Parathyroid adenoma (tissue), 2 donors: ENCODE measurements at regions not wholly inside any gene's neighbourhood (a gene's known extent, or its start where the extent isn't known, plus 50 kb on each side); places are given as distances from the start of the nearest gene placed in this dataset.

Experiments
- H2AFZ ChIP-seq: fragments of 300-600 bp; sonication (generic); one replicate; pipeline ENCODE4 v1.7.0; 2017; ENCODE audit warnings: antibody characterized with exemption, mild to moderate bottlenecking
- H3K27ac ChIP-seq: fragments of 300-600 bp; sonication (generic); one replicate; pipeline ENCODE4 v1.7.0; 2017
- H3K27me3 ChIP-seq: fragments of 300-600 bp; sonication (generic); one replicate; pipeline ENCODE4 v1.7.0; 2017; ENCODE audit warnings: low read length; ENCODE audit not compliant: control insufficient read depth, insufficient read depth
- H3K36me3 ChIP-seq: fragments of 300-600 bp; sonication (generic); one replicate; pipeline ENCODE4 v1.7.0; 2017; ENCODE audit warnings: low read length; ENCODE audit not compliant: control insufficient read depth, insufficient read depth
- H3K4me1 ChIP-seq: fragments of 300-600 bp; sonication (generic); one replicate; pipeline ENCODE4 v1.7.0; 2017; ENCODE audit warnings: control low read depth
- H3K4me2 ChIP-seq: fragments of 300-600 bp; sonication (generic); one replicate; pipeline ENCODE4 v1.7.0; 2017; ENCODE audit warnings: low read length
- H3K4me3 ChIP-seq: fragments of 300-600 bp; sonication (generic); one replicate; pipeline ENCODE4 v1.7.0; 2017; ENCODE audit warnings: low read depth, low read length
- H3K79me2 ChIP-seq: fragments of 300-600 bp; sonication (generic); one replicate; pipeline ENCODE4 v1.7.0; 2017; ENCODE audit warnings: control low read depth
- H3K9ac ChIP-seq: fragments of 300-600 bp; sonication (generic); one replicate; pipeline ENCODE4 v1.7.0; 2017; ENCODE audit warnings: mild to moderate bottlenecking
- H3K9me3 ChIP-seq: fragments of 300-600 bp; sonication (generic); one replicate; pipeline ENCODE4 v1.7.0; 2017; ENCODE audit warnings: low read length; ENCODE audit not compliant: control insufficient read depth
- CTCF ChIP-seq: fragments of 300-600 bp; sonication (generic); IDR thresholded peaks from one replicate; pipeline ENCODE4 v1.7.0; 2017; ENCODE audit warnings: antibody characterized with exemption, mild to moderate bottlenecking
- donor health status: primary hyperparathyroidism.

GRCh38 chr6:28707387-28708282 is 182.0 kb downstream of the GPX5 start:
- no peak for TF ChIP-seq CTCF
- Histone ChIP-seq H2AFZ (no peak overlapping the region), H3K4me2 (no peak overlapping the region), H3K9me3 (no peaks in the 10 kb centered on the region), H3K27ac (no peak overlapping the region), H3K9ac (no peak overlapping the region), H3K79me2 (no peaks in the 10 kb centered on the region), H3K4me3 (no peak overlapping the region), H3K27me3 (no peaks in the 10 kb centered on the region), H3K36me3 (no peaks in the 10 kb centered on the region), H3K4me1 (no peaks in the 10 kb centered on the region)

DNA sequence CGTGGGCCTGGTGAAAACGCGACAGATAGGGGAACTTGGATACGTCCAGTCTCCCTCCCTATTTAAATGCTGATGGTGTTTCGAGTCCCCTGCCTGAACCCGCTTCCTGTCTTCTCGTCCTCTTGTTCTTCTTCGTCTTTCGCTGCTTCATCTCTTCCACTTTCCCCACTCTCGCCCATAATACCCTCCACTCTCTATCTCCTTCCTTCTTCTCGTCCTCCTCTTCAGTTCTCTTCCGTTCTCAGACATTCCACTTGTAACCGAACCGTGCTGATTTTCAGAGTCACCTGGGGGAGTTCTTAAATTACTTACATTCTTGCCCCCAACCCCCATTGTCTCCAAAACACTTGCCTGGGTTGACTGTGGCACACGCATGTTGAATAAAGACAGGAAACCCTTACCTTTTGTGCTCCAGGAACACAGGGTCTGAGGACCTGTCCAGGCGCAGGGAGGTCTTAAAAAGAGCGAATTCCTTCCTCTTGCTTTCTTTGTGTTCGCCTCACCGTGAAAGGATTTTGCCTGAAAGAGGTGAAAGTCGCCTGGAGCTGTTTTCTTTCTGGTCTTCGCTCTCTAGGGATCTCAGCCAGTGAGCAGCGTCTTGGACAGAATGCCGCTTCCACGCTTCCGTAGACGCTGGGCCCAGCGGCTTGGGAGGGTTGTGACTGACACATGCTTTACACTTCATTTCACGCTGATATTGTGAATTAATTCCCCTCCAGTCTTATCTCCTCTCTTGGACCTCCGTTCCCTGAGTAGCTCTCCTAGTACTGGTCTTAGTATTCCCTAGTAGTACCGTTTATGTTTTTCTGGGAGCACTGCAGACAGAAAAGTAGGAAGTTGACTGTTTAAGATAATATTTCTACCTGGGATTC is 184.0 kb downstream of the GPX5 start:
- no peaks in the 10 kb centered on the region for H3K27me3 ChIP-seq
- no peak overlapping the region for H3K27ac ChIP-seq
- H3K4me1 ChIP-seq: no peaks in the 10 kb centered on the region
- no peaks in the 10 kb centered on the region for H3K36me3 ChIP-seq
- no peak overlapping the region for H3K4me3 ChIP-seq
- no peaks in the 10 kb centered on the region for H3K9me3 ChIP-seq
- TF ChIP-seq CTCF: no peak
- H3K4me2 ChIP-seq: no peak overlapping the region
- no peaks in the 10 kb centered on the region for H3K79me2 ChIP-seq
- peak overlapping the region; percentile 41 for H2AFZ ChIP-seq
- H3K9ac ChIP-seq: no peak overlapping the region

- Histone ChIP-seq H3K79me2 (no peaks in the 10 kb centered on the region), H3K4me3 (no peak overlapping the region), H3K27ac (no peak overlapping the region), H3K36me3 (no peaks in the 10 kb centered on the region), H3K9me3 (no peaks in the 10 kb centered on the region), H2AFZ (peak overlapping the region; percentile 41), H3K4me1 (no peaks in the 10 kb centered on the region), H3K27me3 (no peaks in the 10 kb centered on the region), H3K4me2 (no peak overlapping the region), H3K9ac (no peak overlapping the region)
- no peak for TF ChIP-seq CTCF
These were observed 184.9 kb downstream of the GPX5 start for GRCh38 chr6:28710466-28711191.

GRCh38 chr6:28711325-28711724 is 185.6 kb downstream of the GPX5 start:
- Histone ChIP-seq H3K9ac (no peak overlapping the region), H3K4me2 (no peak overlapping the region), H2AFZ (no peak overlapping the region), H3K4me1 (no peaks in the 10 kb centered on the region), H3K79me2 (no peaks in the 10 kb centered on the region), H3K9me3 (no peaks in the 10 kb centered on the region), H3K36me3 (no peaks in the 10 kb centered on the region), H3K4me3 (no peak overlapping the region), H3K27me3 (no peaks in the 10 kb centered on the region), H3K27ac (no peak overlapping the region)
- TF ChIP-seq CTCF: no peak
